ENCODE measurements at regions not wholly inside any gene's neighbourhood (a gene's known extent, or its start where the extent isn't known, plus 50 kb on each side); places are given as distances from the start of the nearest gene placed in this dataset.

- DNase-seq: no peak
Observed at GRCh38 chr10:31081937-31082840, 50.5 kb upstream of the ZNF438 start.

DNA sequence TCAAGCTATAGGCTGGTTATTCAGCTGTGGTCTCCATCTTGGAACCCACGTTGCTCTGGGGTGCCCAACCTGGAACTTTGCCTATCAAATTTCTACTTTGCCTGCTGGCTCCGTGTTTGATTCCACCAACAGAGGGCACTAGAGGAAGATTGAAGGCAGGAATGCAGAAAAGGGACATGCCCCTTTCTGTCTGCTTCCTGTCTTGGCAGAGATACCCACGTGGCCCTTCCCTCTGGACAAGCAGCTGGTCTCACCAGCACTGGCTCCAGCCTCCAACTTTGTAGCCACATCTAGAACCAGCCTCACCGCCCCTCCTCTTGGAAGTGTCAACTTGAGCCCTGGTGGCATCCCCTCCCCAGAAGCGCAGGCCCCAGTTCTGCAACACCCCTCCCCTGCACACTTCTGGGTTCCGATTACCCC lies 52.1 kb upstream of the ZNF438 start:
- peak; percentile 62 to 69 for DNase-seq

- DNase-seq: no peak
Observed at GRCh38 chr10:31087011-31087410, 55.3 kb upstream of the ZNF438 start.

GRCh38 chr10:31087851-31088250 lies 56.2 kb upstream of the ZNF438 start:
- DNase-seq: no peak

DNA sequence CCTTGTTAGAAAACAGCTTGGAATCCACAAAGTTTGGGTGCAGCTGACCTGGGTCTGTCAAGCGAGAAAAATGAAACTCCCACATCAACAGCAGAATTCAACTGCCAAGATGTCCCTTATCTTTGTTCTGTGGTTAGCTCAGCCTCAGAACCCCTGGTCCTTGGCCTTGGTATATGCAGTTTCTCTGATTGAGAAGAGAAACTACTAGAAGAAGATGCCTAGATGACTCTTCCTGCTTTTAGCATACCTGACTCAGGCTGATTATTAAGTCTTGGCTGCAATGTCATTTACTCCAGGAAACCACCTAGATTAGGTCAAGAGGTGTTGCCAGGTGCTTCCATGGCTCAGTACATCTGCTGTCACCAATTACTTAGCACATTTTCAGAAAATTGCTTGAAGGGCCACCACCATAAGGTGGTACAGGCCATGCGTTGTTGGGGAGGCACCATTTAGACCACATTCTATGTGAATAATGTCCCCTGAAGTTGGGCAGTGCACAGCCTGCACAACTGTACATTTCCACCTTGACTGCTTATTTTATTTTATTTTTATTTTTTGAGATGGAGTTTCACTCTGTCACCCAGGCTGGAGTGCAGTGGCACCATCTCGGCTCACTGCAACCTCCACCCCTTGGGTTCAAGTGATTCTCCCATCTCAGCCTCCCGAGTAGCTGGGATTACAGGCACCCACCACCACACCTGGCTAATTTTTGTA lies 59.4 kb upstream of the ZNF438 start:
- no peak for DNase-seq

DNA sequence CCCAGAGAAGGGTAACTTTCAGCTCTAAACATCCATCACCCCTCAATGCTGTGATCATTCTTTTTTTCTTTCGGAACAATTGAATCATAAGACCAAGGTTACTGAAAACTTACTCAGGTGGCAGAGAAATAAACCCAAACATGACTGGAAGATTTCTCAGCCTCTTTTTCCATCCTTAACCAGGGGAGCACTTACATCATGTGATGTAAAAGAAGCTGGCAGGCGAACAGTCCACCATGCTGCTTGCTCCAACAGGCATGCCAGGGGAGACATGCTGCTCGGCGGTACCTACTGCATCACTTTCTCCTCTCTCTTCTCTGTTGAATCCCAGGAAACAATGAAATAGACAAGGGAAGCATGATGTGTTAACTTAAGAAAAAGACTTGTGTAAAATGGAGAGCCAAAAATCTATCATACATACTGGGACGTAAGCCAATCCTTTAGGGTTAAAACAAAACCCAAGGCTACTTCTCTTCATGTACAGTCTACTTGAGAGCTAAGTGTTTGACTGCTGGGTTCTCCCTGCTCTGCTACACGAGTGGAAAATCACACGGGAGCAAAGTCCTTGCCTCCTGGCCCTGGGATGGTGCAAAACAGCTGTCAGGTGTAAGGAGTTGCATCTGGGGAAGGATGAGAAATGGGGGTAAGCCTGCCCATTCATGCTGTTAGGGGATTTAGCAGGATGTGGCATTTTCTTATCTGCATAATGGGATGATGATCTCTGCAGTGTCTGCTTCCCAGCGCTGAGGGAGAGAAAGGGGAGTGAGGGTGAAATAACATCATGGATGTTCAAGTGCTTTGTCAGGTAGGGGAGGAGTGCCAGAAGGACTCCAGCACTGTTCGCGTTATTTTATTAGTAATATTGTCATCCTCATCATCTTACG lies 64.3 kb upstream of the ZNF438 start:
- DNase-seq: no peak

DNA sequence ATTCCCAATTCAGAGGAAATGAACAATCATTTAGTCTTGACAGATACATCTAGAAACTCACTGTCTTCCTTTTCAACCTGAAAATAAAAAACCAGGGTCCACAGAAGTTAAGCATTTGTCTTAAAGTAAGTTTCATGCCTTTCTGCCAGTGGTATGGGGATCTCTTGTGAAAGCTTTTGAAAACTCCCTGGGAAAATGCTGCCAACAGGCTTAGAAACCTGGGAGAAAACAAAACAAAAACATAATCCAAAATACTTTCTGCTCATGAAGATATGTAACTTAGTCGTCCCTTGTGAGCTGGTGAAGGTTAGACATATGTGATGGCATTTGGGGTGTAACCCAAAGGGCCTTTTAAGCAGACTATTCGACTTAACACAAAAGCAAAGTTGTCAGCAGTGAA lies 66.4 kb upstream of the ZNF438 start:
- no peak for DNase-seq

DNA sequence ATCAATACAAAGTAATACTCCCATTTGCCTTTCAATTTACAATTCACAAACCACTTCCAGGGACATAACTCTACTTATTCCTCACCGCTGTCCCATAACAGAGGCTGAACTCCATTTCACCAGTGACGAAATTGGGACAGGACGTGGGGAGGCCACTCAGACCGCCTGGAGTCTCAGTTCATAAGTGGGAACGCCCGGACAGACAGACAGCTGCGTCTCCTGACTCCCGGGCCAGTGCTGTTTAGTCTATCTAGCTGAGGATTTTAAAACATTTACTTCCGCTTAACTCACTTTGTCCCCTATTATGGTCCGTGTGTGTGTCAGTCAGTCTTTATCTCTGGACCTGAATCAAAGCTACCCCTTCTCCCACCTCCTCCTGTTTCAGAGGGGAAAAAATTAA lies 67.4 kb upstream of the ZNF438 start:
- no peak for DNase-seq

GRCh38 chr10:31099664-31100063 lies 68.0 kb upstream of the ZNF438 start:
- DNase-seq: peak; percentile 23 to 43

- no peak for DNase-seq
Observed at GRCh38 chr10:31100115-31100601, 68.5 kb upstream of the ZNF438 start.

DNA sequence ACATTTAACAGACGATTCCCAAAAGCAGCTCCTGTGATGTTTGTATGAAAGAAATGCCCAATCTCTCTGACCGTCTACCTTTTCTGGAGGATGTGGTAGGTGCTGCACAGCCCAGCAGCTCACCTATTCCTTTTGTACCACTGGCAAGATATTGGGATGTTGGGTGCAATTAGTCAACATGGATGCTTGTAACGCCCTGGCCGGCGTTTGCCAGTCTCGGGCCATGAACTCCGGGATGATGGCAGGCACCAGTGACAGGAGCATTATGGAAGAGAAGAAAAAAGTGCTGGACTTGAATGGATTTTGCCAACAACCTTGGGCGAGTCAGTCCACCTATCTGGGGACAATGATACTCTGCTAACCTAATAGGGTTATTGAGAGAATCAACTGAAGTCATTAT lies 69.0 kb upstream of the ZNF438 start:
- DNase-seq: no peak

DNA sequence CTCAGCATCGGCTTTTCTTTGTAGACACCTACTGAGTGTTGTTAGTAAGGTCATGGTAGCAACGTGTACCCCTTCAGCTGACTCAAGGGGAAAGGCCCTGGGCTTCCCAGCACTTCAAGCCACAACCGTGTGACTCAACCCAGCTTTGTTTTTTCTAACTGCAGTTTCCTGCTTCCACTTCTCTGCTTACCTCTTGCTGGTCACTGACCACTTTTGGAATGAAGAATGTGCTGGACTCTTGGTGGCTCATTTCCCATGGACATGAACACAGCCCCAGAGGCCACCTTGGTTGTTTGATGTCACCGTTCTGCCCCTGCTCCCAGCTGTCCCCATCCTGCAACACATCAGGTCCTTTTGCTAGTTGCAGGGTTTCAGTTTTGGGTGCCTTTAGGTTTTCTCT lies 69.5 kb upstream of the ZNF438 start:
- peak; percentile 51 to 53 for DNase-seq

- no peak for DNase-seq
Observed at GRCh38 chr10:31102421-31102820, 70.8 kb upstream of the ZNF438 start.

- DNase-seq: no peak
Observed at GRCh38 chr10:31103112-31103511, 71.4 kb upstream of the ZNF438 start.

DNA sequence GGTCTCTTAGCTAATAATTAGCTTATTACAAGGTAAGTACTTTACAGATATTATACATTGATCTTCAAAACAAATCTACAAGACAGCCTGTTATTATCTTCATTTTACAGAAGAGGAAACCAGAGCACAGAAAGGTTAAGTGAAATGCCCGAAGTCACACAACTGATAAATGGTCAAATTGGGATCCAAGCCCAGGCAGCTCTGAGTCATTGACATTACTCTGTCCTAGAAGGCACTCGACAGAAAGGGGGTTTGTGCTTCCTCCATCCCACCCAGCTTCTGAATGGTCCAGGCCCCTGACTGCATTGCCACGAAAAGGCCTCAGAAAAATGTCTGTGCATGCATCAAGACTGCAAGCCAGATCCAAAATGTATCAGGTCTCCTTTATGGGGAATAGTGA lies 81.3 kb upstream of the ZNF438 start:
- DNase-seq: no peak

- no peak for DNase-seq
Observed at GRCh38 chr10:31116226-31116625, 84.6 kb upstream of the ZNF438 start.

DNA sequence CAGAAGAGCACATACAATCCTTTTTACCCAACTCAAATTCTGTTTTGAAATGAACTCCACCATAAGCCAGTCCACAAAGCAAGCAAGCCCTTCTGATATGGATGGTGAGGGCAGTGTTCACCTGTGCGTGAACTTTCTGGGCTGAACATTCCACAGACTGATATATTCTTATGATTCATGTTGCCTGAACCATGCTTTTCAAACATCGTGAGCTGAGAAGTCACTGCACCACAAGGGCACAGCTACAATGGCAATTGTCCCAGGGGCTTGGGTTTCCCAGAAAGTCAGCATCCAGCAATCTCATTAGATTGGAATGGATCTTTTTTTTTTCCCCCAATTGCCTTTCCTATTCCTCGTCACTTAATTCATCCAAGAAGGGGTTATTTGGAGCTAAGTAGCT lies 86.9 kb upstream of the ZNF438 start:
- no peak for DNase-seq

GRCh38 chr10:31120392-31120791 lies 88.7 kb upstream of the ZNF438 start:
- no peak for DNase-seq

DNA sequence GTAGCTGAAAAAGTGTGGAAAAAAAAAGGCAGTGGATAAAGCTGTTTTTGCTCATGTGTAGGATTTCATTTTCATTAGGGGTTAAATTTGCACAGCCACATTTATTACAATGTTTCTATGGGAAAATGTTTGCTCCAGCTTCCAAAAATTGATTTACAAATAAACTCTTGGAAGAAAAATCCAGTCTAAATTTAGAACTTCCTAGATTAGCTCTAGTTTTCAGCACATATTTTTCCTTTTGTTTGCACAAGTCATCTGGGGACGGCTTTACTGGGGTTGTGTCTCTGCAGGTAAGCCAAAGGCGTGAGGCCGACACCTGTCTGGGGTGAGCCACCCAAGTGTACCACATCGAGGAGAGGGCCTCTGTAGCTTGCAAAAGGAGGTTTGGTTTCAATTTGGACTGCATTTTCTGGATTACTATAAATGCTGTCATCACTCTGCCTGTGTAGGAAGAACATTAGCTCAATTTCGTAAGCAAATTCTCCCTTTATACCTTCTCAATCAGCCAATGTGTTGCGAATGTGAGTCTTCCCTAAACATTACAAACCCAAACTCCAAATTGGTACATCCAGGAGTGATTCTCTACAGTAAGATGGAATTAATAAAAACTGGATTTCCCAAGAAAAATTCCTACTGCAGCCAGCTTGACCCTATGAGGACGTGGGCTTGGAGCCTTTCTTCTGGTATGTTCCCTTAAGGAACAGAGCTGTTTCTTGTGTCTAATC lies 89.5 kb upstream of the ZNF438 start:
- no peak for DNase-seq

- DNase-seq: no peak
Observed at GRCh38 chr10:31121757-31122577, 90.3 kb upstream of the ZNF438 start.

DNA sequence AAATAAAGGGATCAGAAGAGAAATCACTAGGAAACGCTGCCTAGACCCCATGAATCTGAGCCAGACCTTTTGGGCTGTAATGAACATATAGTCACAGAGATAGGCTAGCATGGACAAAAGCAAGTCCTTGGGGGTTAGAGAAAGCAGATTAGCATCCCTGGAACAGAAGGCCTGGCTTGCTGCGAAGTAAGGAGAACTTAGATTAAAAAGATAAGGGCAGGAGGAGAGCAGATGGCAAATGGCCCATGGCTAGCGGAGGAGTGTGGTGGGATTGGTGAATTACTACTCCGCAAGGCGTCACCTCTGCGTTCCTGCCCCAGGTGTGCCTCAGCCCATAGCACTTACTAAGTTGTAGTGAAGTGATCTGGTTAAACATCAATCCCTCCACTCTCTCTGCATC lies 92.3 kb upstream of the ZNF438 start:
- DNase-seq: no peak
